ACC112 (cell line): ENCODE measurements at regions not wholly inside any gene's neighbourhood (a gene's known extent, or its start where the extent isn't known, plus 50 kb on each side); places are given as distances from the start of the nearest gene placed in this dataset.
"Not testable (repeated sequence)": the region's sequence is repeated elsewhere in the genome, so short reads cannot be mapped to it uniquely, and the experiment has no call there.

Experiments
- H2AFZ ChIP-seq: fragments of 200-600 bp; sonication (generic); one replicate; pipeline ENCODE4 v1.6.0; 2017; ENCODE audit warnings: antibody characterized with exemption, low read length; ENCODE audit not compliant: unreplicated experiment
- H3K27ac ChIP-seq: fragments of 200-600 bp; sonication (generic); 2 replicates; pipeline ENCODE4 v1.5.1; 2014; ENCODE audit warnings: low read depth, mild to moderate bottlenecking, antibody characterized with exemption, low read length, moderate library complexity
- H3K27me3 ChIP-seq: fragments of 200-600 bp; sonication (generic); 2 replicates; pipeline ENCODE4 v1.6.1; 2014; ENCODE audit warnings: mild to moderate bottlenecking, antibody characterized with exemption, low read length, moderate library complexity, mixed read lengths; ENCODE audit not compliant: insufficient read depth
- H3K36me3 ChIP-seq: fragments of 200-600 bp; sonication (generic); 2 replicates; pipeline ENCODE4 v1.6.1; 2016; ENCODE audit warnings: mild to moderate bottlenecking, antibody characterized with exemption, low read length, moderate library complexity, mixed read lengths; ENCODE audit not compliant: insufficient read depth
- H3K4me1 ChIP-seq: fragments of 200-600 bp; sonication (generic); one replicate; pipeline ENCODE4 v1.6.1; 2016; ENCODE audit warnings: low read length, mixed read lengths; ENCODE audit not compliant: insufficient read depth, unreplicated experiment, control insufficient read depth
- H3K4me3 ChIP-seq: fragments of 200-600 bp; sonication (generic); 2 replicates; pipeline ENCODE4 v1.5.1; 2014; ENCODE audit warnings: mild to moderate bottlenecking, low read depth, low read length
- H3K79me2 ChIP-seq: fragments of 200-600 bp; sonication (generic); one replicate; pipeline ENCODE4 v1.6.0; 2016; ENCODE audit warnings: low read length; ENCODE audit not compliant: control insufficient read depth, unreplicated experiment, insufficient read depth

DNA sequence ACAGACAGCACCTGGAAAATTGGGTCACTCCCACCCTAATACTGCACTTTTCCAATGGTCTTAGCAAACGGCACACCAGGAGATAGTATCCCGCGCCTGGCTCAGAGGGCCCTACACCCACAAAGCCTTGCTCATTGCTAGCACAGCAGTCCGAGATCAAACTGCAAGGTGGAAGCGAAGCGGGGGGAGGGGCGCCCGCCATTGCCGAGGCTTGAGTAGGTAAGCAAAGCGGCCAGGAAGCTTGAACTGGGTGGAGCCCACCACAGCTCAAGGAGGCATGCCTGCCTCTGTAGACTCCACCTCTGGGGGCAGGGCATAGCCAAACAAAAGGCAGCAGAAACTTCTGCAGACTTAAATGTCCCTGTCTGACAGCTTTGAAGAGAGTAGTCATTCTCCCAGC is 1100.0 kb downstream of the CDH8 start:
- H3K27ac ChIP-seq, H3K79me2 ChIP-seq, H3K4me1 ChIP-seq, H3K4me3 ChIP-seq, H2AFZ ChIP-seq, H3K27me3 ChIP-seq, H3K36me3 ChIP-seq: not testable (repeated sequence)

- H2AFZ ChIP-seq, result no peak overlapping the region
- H3K27ac ChIP-seq, result no peak overlapping the region
- H3K36me3 ChIP-seq, result no peaks in the 10 kb centered on the region
- H3K79me2 ChIP-seq, result no peaks in the 10 kb centered on the region
- no peaks in the 10 kb centered on the region for H3K27me3 ChIP-seq
- no peak overlapping the region for H3K4me3 ChIP-seq
- no peaks in the 10 kb centered on the region for H3K4me1 ChIP-seq
These were observed 1103.6 kb downstream of the CDH8 start for GRCh38 chr16:60932600-60932999.

GRCh38 chr16:60930291-60930690 is 1105.9 kb downstream of the CDH8 start:
- Histone ChIP-seq H3K36me3 (no peaks in the 10 kb centered on the region), H3K4me1 (no peaks in the 10 kb centered on the region), H3K27me3 (no peaks in the 10 kb centered on the region), H3K79me2 (no peaks in the 10 kb centered on the region), H2AFZ (no peak overlapping the region), H3K4me3 (no peak overlapping the region), H3K27ac (no peak overlapping the region)

GRCh38 chr16:60922920-60923319 is 1113.3 kb downstream of the CDH8 start:
- no peaks in the 10 kb centered on the region for H3K27me3 ChIP-seq
- no peaks in the 10 kb centered on the region for H3K36me3 ChIP-seq
- H3K4me1 ChIP-seq, result no peaks in the 10 kb centered on the region

DNA sequence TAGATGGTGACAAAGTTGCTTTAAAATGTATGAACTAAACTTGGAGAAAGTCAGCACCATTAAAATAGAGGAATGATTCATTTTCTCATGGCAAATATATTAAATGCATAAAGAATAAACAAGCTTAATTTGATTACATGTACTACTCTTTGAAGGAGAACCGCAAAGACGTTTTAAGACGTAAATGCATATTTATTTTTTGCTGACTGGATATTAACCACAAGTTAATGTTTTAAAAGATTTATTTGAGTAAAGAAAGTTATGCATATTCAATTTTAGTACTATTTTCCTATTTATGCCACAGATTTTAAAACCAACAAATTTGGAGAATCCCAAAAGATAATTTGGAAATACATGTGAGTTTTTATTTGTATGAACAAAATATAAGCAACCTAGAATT is 1121.9 kb downstream of the CDH8 start:
- Histone ChIP-seq H3K36me3 (no peaks in the 10 kb centered on the region), H3K4me1 (no peaks in the 10 kb centered on the region), H3K4me3 (no peak overlapping the region), H3K79me2 (no peaks in the 10 kb centered on the region), H2AFZ (no peak overlapping the region), H3K27me3 (no peaks in the 10 kb centered on the region), H3K27ac (no peak overlapping the region)

More at GRCh38 chr16:60922920-60923319, 1113.3 kb downstream of the CDH8 start:
- Histone ChIP-seq H2AFZ (no peak overlapping the region), H3K27ac (no peak overlapping the region), H3K4me3 (no peak overlapping the region), H3K79me2 (no peaks in the 10 kb centered on the region)

DNA sequence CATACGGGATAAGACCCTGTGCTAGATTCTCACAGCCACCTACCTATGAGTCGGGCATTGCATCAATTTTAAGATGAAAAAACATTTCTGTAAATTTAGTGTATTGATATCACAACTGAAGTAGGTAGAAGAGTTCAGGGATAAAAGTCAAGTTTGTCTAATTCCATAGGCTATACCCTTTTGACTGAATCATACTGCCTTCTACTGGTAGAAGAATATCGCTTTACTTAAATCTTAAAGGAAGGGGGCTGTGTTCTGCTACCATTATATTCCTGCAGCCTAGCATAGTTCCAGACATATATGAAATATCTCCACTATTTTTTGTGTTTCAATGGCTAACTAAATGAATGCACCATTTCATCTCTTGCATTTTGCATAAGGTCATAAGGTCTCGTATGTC is 1128.6 kb downstream of the CDH8 start:
- no peaks in the 10 kb centered on the region for H3K27me3 ChIP-seq
- no peak overlapping the region for H3K4me3 ChIP-seq
- no peaks in the 10 kb centered on the region for H3K4me1 ChIP-seq
- no peaks in the 10 kb centered on the region for H3K79me2 ChIP-seq
- H2AFZ ChIP-seq, result no peak overlapping the region
- no peaks in the 10 kb centered on the region for H3K36me3 ChIP-seq
- no peak overlapping the region for H3K27ac ChIP-seq

- Histone ChIP-seq H3K79me2 (no peaks in the 10 kb centered on the region), H3K4me3 (no peak overlapping the region), H2AFZ (no peak overlapping the region), H3K36me3 (no peaks in the 10 kb centered on the region), H3K4me1 (no peaks in the 10 kb centered on the region), H3K27me3 (no peaks in the 10 kb centered on the region), H3K27ac (no peak overlapping the region)
These were observed 1130.4 kb downstream of the CDH8 start for GRCh38 chr16:60905811-60906210.

GRCh38 chr16:60902114-60902513 is 1134.1 kb downstream of the CDH8 start:
- Histone ChIP-seq H3K79me2 (no peaks in the 10 kb centered on the region), H3K36me3 (no peaks in the 10 kb centered on the region), H3K27me3 (no peaks in the 10 kb centered on the region), H3K4me3 (no peak overlapping the region), H3K27ac (no peak overlapping the region), H3K4me1 (no peaks in the 10 kb centered on the region), H2AFZ (no peak overlapping the region)

DNA sequence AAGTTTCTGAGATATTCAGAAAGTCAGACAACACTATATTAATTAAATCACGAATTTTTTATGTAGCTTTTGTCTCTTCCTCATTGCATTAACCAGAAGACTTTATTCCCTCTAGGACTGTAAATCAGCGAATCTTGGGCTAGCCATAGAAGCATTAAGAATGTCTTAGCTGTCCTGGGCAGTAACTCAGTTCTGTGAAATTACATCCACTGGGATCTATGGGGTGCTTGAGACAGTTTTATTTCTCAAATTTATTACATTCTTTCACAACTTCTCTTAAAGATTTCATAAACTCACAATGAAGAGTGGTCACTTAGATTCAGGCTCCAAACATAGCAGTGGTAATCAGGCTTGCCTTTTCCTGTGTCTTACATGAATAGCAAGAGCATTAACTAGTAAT is 1153.4 kb downstream of the CDH8 start:
- H2AFZ ChIP-seq, result no peak overlapping the region
- H3K36me3 ChIP-seq, result no peaks in the 10 kb centered on the region
- H3K79me2 ChIP-seq, result no peaks in the 10 kb centered on the region
- H3K4me3 ChIP-seq, result no peak overlapping the region
- H3K27ac ChIP-seq, result no peak overlapping the region
- H3K27me3 ChIP-seq, result no peaks in the 10 kb centered on the region
- H3K4me1 ChIP-seq, result no peaks in the 10 kb centered on the region

DNA sequence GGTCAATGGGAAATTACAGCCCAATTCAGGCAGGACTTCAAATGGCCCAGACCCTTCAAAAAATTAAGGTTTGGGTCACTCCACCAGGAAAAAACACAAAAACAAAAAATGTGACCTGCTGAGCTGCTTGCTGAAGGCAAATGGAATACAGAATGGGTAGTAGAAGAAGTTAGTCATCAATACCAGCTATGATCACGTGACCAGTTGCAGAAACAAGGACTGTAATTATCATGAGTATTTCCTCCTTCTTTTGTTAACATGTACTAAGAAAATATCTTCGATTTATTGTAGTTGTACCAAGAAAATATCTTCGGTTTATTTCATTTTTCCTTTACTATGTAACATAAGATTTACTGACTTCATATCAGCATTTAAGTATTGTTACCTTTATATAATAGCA is 1183.6 kb downstream of the CDH8 start:
- Histone ChIP-seq H3K36me3 (no peaks in the 10 kb centered on the region), H3K4me3 (no peak overlapping the region), H3K27ac (no peak overlapping the region), H3K4me1 (no peaks in the 10 kb centered on the region), H3K27me3 (no peaks in the 10 kb centered on the region), H3K79me2 (no peaks in the 10 kb centered on the region), H2AFZ (no peak overlapping the region)

DNA sequence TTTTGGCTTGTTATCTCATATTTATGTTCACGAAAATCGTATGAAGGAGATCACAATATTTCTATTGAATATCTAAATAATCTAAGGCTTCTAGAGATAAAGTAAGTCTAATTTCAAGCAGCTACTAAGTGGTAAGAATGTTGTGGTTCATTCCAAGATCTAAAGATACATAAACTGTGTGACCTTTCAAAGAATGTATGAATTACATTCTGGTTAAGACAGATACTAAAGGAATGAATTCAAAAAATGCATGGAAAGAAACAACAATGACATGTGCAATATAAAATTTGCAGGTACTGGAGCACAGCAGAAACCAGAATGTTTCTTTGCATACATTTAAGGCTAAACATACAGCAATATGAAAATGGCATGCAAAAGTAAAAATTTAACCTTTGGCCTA is 1214.6 kb downstream of the CDH8 start:
- Histone ChIP-seq H3K27ac (no peak overlapping the region), H3K36me3 (no peaks in the 10 kb centered on the region), H2AFZ (no peak overlapping the region), H3K4me3 (no peak overlapping the region), H3K27me3 (no peaks in the 10 kb centered on the region), H3K4me1 (no peaks in the 10 kb centered on the region), H3K79me2 (no peaks in the 10 kb centered on the region)

DNA sequence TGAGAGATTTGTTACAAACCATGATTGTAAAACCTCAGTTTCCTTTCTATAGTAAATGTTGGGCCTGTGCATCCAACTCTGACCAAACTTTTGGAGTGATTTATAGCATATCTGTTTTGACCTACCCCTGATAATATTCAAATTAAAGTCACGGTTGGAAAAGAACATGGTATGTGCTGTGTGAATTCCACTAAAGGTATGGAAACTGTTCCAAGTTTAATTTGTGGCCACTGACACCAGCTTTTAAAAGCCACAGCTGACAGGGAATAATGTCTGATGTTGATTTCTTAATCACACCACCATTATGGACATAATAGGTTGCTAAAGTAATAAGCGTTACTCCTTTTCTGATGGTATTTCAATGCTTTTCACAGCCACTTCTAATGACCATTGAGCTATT is 1215.9 kb downstream of the CDH8 start:
- Histone ChIP-seq H3K4me3 (no peak overlapping the region), H3K4me1 (no peaks in the 10 kb centered on the region), H3K27me3 (no peaks in the 10 kb centered on the region), H3K79me2 (no peaks in the 10 kb centered on the region), H2AFZ (no peak overlapping the region), H3K36me3 (no peaks in the 10 kb centered on the region), H3K27ac (no peak overlapping the region)
